Skeletal muscle satellite cell (primary cell): ENCODE measurements at regions not wholly inside any gene's neighbourhood (a gene's known extent, or its start where the extent isn't known, plus 50 kb on each side); places are given as distances from the start of the nearest gene placed in this dataset.

Source experiments
- H3K27me3 ChIP-seq: 2 replicates; pipeline ENCODE4 v1.7.0; 2013; ENCODE audit warnings: low read length; ENCODE audit not compliant: control insufficient read depth, insufficient read depth
- H3K36me3 ChIP-seq: 2 replicates; pipeline ENCODE4 v1.7.0; 2013; ENCODE audit warnings: mild to moderate bottlenecking, control low read depth, low read length; ENCODE audit not compliant: insufficient read depth
- H3K4me1 ChIP-seq: 2 replicates; pipeline ENCODE4 v1.7.0; 2013; ENCODE audit warnings: low read length; ENCODE audit not compliant: control insufficient read depth, insufficient read depth
- H3K4me2 ChIP-seq: 2 replicates; pipeline ENCODE4 v1.7.0; 2013; ENCODE audit warnings: mild to moderate bottlenecking, low read length
- H3K4me3 ChIP-seq: 2 replicates; pipeline ENCODE4 v1.7.0; 2013; ENCODE audit warnings: low read length
- H3K9ac ChIP-seq: 2 replicates; pipeline ENCODE4 v1.7.0; 2013; ENCODE audit warnings: mild to moderate bottlenecking, low read depth, low read length, moderate library complexity
- H3K9me3 ChIP-seq: replicated peaks from 2 replicates; pipeline ENCODE4 v1.7.0; 2013; ENCODE audit warnings: mild to moderate bottlenecking, control low read depth, low read length

- H3K4me3 ChIP-seq = no peak overlapping the region
- no peak overlapping the region for H3K4me2 ChIP-seq
- peaks cover 35% of the 10 kb centered on the region for H3K4me1 ChIP-seq
- H3K9me3 ChIP-seq = no peaks in the 10 kb centered on the region
- no peak overlapping the region for H3K9ac ChIP-seq
- no peaks in the 10 kb centered on the region for H3K36me3 ChIP-seq
- H3K27me3 ChIP-seq = no peaks in the 10 kb centered on the region
Measured at GRCh38 chr5:125276096-125276495, 529.7 kb upstream of the ZNF608 start.

- Histone ChIP-seq H3K36me3 (no peaks in the 10 kb centered on the region), H3K9ac (no peak overlapping the region), H3K4me1 (peaks cover 35% of the 10 kb centered on the region), H3K4me3 (no peak overlapping the region), H3K27me3 (no peaks in the 10 kb centered on the region), H3K9me3 (no peaks in the 10 kb centered on the region), H3K4me2 (peak overlapping the region; percentile 18)
Measured at GRCh38 chr5:125277494-125278154, 531.2 kb upstream of the ZNF608 start.

DNA sequence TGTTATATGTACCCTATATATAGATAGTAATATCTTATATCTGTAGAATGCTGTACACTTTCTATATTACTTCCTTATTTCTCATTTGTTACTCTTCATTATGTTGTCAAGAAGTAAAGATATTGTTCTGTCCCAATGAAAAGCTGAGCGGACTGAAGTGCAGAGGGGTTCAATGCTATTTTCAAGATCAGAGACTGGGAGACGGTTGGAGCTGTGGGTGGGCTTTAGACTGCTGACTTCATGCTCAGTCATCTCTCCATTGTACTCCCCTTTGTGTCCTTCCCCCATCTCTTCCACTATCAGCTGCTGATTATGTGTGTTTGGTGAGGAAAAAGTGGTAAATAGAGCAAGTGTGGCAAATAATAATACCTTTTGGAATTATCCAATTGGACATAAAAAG lies 532.3 kb upstream of the ZNF608 start:
- no peak overlapping the region for H3K9ac ChIP-seq
- peaks cover 35% of the 10 kb centered on the region for H3K4me1 ChIP-seq
- H3K4me2 ChIP-seq = no peak overlapping the region
- no peaks in the 10 kb centered on the region for H3K36me3 ChIP-seq
- H3K4me3 ChIP-seq = no peak overlapping the region
- no peaks in the 10 kb centered on the region for H3K27me3 ChIP-seq
- H3K9me3 ChIP-seq = no peaks in the 10 kb centered on the region

DNA sequence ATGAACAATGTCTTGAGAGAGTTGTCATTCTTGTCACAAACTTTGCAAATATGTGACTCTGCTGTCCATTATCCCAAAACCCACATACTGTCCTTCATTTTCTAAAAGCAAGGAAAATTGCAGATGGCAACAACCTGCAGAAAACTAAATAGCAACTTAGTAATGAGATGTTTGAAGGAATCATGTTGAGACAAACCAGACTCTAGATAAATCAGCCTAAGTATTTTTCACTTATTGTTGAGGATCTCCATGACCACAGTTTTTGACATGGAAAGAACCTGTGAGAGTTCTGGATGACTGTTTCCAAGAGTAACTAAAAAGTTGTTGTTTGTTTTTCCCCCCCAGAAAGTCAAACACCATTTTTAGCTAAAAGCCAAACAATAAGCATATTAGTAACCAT lies 535.2 kb upstream of the ZNF608 start:
- peaks cover 14% of the 10 kb centered on the region for H3K4me1 ChIP-seq
- no peaks in the 10 kb centered on the region for H3K36me3 ChIP-seq
- no peak overlapping the region for H3K9ac ChIP-seq
- no peaks in the 10 kb centered on the region for H3K9me3 ChIP-seq
- H3K27me3 ChIP-seq = no peaks in the 10 kb centered on the region
- no peak overlapping the region for H3K4me3 ChIP-seq
- H3K4me2 ChIP-seq = no peak overlapping the region

DNA sequence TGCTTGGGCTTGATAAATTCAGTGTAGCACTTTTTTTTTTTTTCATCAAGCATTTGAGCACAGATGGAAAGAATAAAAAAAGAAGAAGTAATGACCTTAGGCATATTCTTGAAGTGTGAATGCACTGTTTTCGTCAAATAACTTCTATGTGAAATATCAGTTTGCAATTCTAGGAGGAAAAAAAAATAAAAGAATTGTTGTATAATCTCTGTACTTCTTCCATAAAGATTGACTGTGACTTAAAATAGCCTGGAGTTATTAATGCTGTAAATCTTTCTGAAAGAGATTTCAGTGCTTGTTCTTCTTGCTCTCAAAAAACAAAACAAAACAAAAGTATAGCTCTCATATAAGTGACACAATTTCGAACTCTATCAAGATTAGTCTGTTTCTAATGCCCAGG lies 536.9 kb upstream of the ZNF608 start:
- Histone ChIP-seq H3K4me3 (no peak overlapping the region), H3K36me3 (no peaks in the 10 kb centered on the region), H3K4me2 (no peak overlapping the region), H3K9ac (no peak overlapping the region), H3K9me3 (no peaks in the 10 kb centered on the region), H3K27me3 (no peaks in the 10 kb centered on the region), H3K4me1 (peaks cover 1% of the 10 kb centered on the region)

- H3K36me3 ChIP-seq = no peaks in the 10 kb centered on the region
Measured at GRCh38 chr5:125286271-125286670, 539.8 kb upstream of the ZNF608 start.

GRCh38 chr5:125289606-125290005 lies 543.2 kb upstream of the ZNF608 start:
- no peak overlapping the region for H3K4me2 ChIP-seq
- no peak overlapping the region for H3K4me3 ChIP-seq
- no peaks in the 10 kb centered on the region for H3K27me3 ChIP-seq
- H3K9me3 ChIP-seq = no peaks in the 10 kb centered on the region
- no peaks in the 10 kb centered on the region for H3K36me3 ChIP-seq
- no peak overlapping the region for H3K9ac ChIP-seq
- H3K4me1 ChIP-seq = no peaks in the 10 kb centered on the region

More at GRCh38 chr5:125286271-125286670, 539.8 kb upstream of the ZNF608 start:
- H3K9me3 ChIP-seq = no peaks in the 10 kb centered on the region
- H3K4me3 ChIP-seq = no peak overlapping the region
- H3K4me1 ChIP-seq = no peaks in the 10 kb centered on the region
- no peak overlapping the region for H3K9ac ChIP-seq
- no peak overlapping the region for H3K4me2 ChIP-seq
- no peaks in the 10 kb centered on the region for H3K27me3 ChIP-seq

- Histone ChIP-seq H3K4me2 (no peak overlapping the region), H3K4me3 (no peak overlapping the region), H3K36me3 (no peaks in the 10 kb centered on the region), H3K9me3 (no peaks in the 10 kb centered on the region), H3K27me3 (no peaks in the 10 kb centered on the region), H3K9ac (no peak overlapping the region), H3K4me1 (peaks cover 6% of the 10 kb centered on the region)
Measured at GRCh38 chr5:125290935-125291334, 544.5 kb upstream of the ZNF608 start.

DNA sequence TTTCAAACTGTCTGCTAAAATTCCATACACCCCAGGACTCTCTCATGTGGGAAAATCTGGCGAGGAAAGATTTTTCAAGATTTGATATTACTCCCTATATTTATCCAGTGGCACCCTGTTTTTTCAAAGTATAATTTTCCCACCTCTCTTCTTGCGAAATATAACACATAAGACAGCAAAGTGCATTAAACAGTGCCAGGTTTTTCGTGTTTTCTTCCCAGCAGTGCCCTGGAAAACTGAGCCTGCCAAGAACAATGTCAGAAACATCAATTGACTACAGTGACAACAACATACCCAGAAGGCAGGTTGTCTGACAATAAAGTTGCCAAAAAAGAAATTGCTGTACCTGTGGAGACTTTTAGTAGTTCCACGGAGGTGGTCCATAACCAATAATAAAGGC lies 545.0 kb upstream of the ZNF608 start:
- Histone ChIP-seq H3K9me3 (no peaks in the 10 kb centered on the region), H3K36me3 (no peaks in the 10 kb centered on the region), H3K4me1 (peaks cover 6% of the 10 kb centered on the region), H3K4me2 (no peak overlapping the region), H3K4me3 (no peak overlapping the region), H3K27me3 (no peaks in the 10 kb centered on the region), H3K9ac (no peak overlapping the region)

- H3K27me3 ChIP-seq = no peaks in the 10 kb centered on the region
- H3K36me3 ChIP-seq = no peaks in the 10 kb centered on the region
- H3K4me1 ChIP-seq = peaks cover 6% of the 10 kb centered on the region
- no peak overlapping the region for H3K4me3 ChIP-seq
- no peak overlapping the region for H3K4me2 ChIP-seq
- no peak overlapping the region for H3K9ac ChIP-seq
- no peaks in the 10 kb centered on the region for H3K9me3 ChIP-seq
Measured at GRCh38 chr5:125293223-125293622, 546.8 kb upstream of the ZNF608 start.

DNA sequence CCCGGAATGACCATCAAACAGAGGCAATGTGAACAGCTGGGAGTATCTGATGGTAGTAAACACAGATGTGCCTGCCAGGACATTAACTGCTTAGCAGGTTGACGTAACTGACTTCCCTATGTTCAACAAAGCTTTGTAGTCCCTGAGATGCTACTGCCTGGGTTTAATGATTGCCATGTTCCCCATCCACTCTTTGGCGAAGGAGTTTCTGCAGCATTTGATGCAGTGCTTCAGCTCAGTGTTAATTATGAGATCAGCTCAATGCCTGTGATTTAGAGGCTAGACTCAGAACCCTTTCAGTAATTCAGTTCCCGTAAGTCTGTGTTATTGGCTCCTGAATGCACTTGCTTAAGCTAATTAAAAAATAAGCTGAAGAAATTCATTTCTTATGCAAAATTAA lies 547.3 kb upstream of the ZNF608 start:
- H3K9me3 ChIP-seq = no peaks in the 10 kb centered on the region
- H3K4me3 ChIP-seq = no peak overlapping the region
- H3K4me2 ChIP-seq = no peak overlapping the region
- no peak overlapping the region for H3K9ac ChIP-seq
- no peaks in the 10 kb centered on the region for H3K36me3 ChIP-seq
- H3K4me1 ChIP-seq = peaks cover 6% of the 10 kb centered on the region
- H3K27me3 ChIP-seq = no peaks in the 10 kb centered on the region

DNA sequence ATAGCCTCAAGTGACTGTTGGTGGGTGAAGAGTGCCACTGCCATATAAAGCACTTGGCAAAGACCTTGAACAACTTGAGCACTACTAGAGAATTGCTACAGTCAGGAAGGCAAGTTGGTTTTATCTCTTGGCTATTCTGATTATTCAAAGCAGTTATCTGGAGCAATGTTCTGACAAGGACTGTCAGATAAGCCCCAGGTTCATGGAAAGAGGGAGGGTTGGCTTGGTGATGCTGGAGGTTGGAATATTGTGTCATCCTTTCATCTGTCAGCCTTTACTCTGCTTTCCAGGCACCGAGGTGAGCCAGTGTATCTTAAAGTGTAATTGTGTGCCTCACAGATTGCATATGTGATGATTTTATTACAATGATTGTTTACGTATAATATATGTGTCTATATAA lies 548.4 kb upstream of the ZNF608 start:
- peaks cover 6% of the 10 kb centered on the region for H3K4me1 ChIP-seq
- H3K36me3 ChIP-seq = no peaks in the 10 kb centered on the region
- no peak overlapping the region for H3K4me3 ChIP-seq
- H3K4me2 ChIP-seq = no peak overlapping the region
- no peaks in the 10 kb centered on the region for H3K27me3 ChIP-seq
- no peak overlapping the region for H3K9ac ChIP-seq
- no peaks in the 10 kb centered on the region for H3K9me3 ChIP-seq
